Stimulated activated CD4-positive, alpha-beta T cell treated with anti-CD3 and anti-CD28 coated beads, Interleukin-1b, Interleukin-23, amount 100 ng/mL, for 1 hour (primary cell): ENCODE measurements at regions not wholly inside any gene's neighbourhood (a gene's known extent, or its start where the extent isn't known, plus 50 kb on each side); places are given as distances from the start of the nearest gene placed in this dataset.

Experiments used
- DNase-seq, 2 donors: peaks; one replicate each; pipeline ENCODE4 v3.0.0-alpha.2; 2020; ENCODE audit warnings: low read depth in 2 of 2

DNA sequence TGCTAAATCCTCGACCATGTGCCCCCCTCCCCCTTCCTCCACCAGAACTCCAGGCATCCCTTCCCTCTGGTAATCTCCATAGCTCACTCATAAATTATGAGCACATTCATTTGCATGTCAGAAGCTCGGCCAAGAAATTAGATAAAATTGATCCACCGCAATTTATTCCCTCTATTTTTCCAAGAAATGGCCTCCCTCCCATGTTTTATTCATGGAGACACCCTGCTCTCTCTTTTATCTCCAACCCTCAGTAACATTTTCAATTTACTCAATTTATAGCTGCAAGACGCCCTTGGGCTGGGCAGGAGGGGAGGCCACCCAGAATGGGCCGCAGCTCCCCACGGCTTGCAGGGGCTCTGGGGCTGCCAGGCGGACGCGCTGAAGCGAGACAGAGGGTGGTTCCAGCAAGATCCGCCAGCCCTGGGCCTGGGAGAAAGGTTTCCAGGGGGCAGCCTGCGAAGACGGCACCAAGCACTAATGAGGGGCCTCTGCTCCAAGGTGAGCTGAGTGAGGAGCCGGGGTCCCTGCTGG lies 54.7 kb upstream of the ZNF423 start:
- no peak for DNase-seq

- no peak for DNase-seq
Measured at GRCh38 chr16:49911430-49911829, 55.5 kb upstream of the ZNF423 start.

GRCh38 chr16:49912721-49913120 lies 56.8 kb upstream of the ZNF423 start:
- no peak for DNase-seq

GRCh38 chr16:49913720-49914119 lies 57.8 kb upstream of the ZNF423 start:
- DNase-seq: no peak

DNA sequence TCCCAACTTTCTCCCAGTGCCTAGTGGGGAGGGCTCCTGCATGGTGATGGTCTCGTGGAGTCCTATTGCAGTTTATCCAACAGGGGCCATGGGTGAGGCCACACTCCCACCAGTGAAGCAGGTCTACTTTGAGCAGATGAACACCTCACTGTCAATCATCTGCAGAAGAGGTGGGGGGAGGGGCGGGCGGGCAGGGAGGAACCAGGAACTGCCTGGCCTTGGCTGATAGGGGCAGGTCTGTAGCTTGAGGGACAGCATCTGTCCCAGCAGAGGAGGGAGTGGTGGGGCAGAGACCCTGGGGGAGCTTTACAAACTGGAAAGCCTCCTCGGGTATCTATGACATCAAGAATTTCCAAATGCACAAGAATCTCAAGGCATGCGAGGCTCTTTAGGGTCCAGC lies 58.7 kb upstream of the ZNF423 start:
- DNase-seq: no peak

DNA sequence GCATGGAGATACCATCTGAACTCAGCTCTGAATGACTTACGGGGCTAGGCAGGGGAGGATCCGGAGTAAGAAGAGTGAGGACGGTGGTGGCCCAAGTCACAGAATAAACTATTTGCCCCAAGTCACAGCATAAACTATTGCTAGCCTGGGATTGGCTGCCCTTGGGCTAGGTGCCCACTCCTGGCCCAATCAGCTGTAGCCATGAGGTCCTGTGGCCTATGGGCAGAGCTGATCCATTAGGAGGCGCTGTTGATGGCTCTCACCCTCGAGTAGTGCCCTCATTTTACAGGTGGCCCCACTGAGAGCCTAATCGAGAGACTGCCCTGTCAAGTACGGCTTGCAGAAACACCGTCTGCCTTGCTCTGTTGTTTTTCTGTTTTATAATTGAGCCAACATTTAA lies 62.3 kb upstream of the ZNF423 start:
- no peak for DNase-seq

GRCh38 chr16:49919327-49919726 lies 63.4 kb upstream of the ZNF423 start:
- DNase-seq: no peak

- DNase-seq: no peak
Measured at GRCh38 chr16:49920397-49920796, 64.5 kb upstream of the ZNF423 start.

GRCh38 chr16:49921106-49921505 lies 65.2 kb upstream of the ZNF423 start:
- no peak for DNase-seq

- peak in 1 of 2 donors; percentile 2 for DNase-seq
Measured at GRCh38 chr16:49921791-49922456, 66.0 kb upstream of the ZNF423 start.

DNA sequence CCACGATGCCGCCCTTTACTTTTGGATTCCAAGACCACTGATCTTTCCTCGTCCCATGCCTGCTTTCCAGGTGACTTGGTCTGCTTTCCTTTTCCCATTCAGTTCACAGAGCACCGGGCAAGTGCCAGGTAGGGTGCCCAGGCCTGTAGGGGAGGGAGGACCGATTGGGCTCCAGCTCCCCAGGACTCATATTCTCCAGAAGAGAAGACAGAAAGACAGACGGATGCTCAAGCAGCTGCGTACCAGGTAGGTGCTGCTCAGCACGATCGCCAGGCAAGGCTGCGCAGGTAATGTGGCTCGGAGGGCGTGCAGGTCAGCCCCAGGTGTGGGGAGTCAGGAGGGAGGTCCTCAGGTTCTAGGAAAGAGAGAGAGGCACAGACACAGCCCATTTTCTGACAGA lies 67.5 kb upstream of the ZNF423 start:
- no peak for DNase-seq

- DNase-seq: no peak
Measured at GRCh38 chr16:49924078-49924477, 68.2 kb upstream of the ZNF423 start.

- no peak for DNase-seq
Measured at GRCh38 chr16:49926941-49927340, 71.0 kb upstream of the ZNF423 start.

GRCh38 chr16:49928176-49929041 lies 72.5 kb upstream of the ZNF423 start:
- DNase-seq: no peak

DNA sequence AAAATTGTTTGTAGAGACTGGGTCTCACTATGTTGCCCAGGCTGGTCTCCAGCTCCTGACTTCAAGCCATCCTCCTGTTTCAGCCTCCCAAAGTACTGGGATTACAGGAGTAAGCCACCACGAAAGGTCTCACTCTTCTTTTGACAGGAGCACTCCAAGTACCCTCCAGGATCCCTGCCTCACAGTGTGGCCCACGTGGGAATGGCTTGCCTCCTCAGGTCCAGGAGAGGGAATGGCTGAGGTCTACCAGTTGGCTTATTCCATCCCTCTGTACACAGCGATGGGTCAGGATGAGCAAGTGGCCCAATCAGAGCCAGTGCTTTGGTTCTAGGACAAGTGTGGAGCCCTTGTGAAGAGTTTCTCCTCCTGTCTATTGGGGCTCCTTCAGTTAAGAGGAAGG lies 73.7 kb upstream of the ZNF423 start:
- no peak for DNase-seq

DNA sequence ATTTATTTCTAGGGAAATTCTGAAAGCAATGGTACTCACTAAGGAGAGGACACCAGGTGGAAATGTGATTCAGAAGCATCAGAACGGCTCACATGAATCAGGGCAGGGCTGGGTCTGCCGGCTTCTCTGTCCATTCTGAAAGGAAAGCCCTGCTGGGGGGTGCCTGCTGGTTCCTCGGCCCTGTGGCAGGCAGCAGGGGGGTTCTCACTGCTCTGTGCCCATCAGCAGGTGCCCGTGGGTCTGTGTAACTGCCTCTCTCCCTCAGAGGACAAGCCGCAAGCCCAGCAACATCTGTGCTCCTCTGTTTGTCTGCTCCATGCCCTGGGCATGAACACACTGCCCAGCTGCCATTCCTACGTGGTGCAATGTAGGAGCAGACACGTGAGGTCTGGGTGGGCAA lies 74.9 kb upstream of the ZNF423 start:
- DNase-seq: no peak

DNA sequence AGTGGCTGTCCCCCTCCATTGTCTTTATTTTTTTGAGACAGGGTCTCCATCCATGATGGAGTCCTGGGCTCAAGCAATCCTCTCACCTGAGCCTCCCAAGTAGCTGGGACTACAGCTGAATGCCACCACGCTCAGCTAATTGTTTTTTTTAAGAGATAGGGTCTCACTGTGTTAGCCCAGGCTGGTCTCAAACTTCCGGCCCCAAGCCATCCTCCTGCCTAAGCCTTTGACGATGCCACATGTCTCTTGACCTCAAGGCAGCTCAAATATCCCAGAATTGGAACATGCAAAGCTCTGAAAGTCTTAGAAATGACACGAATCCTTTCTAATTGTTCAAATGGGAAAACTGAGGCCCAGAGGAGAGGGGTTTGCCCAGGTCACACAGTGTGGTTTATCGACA lies 75.4 kb upstream of the ZNF423 start:
- no peak for DNase-seq

DNA sequence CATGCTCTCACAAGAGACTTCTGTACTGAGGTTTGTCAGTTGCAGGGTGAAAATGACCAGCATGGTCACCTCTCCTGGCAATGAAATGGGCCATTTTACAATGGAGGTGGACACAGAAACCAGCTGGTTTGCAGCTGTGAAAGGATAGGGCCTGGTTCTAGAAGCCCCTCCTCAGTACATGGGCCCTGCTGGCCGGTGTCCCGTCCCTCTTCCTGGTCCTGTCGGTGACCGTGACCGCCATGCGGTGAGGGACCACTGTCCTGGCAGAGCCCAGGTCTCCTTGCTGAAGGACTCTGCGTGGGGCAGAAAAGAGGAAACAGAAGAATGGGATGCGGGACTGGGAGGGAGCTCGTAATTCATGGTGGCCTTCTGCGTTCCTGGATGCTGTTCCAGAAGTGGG lies 76.0 kb upstream of the ZNF423 start:
- DNase-seq: no peak

DNA sequence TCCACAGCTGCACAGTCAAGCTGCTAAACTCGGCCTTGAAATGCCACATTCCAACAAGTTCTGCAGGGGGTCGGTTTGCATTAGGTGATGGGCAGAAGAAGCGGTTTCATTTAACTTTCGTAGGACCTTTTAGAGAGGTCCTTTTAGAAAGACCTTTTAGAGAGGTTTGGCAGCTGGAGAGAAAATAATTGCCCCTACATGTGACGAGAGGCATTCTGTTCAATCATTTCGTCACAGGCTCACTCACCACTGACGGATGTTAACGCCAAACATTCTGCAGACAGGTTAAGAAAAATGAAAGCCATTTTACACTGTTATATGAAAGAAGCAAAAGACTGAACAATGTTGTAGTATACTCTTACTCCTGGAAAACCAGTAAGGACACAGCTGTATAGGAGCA lies 76.5 kb upstream of the ZNF423 start:
- DNase-seq: no peak

DNA sequence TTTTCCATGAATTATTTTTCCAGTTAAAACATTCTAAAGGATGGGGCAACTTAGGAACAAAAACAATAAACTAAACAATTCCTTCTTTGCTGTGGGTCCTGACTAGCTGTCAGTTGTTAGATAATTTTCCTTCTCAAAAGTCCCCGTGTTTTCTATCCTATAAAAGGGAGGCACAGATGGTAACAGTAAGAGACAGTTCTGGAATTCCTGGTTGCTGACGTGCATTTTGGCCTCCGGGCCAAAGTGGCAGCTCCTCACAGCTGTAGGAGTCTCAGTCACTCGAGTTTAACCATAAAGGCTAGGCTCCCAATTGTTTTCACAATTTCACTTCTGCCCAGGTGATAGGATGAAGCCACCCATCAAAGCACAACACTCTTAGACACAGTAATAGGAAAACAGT lies 77.0 kb upstream of the ZNF423 start:
- no peak for DNase-seq

DNA sequence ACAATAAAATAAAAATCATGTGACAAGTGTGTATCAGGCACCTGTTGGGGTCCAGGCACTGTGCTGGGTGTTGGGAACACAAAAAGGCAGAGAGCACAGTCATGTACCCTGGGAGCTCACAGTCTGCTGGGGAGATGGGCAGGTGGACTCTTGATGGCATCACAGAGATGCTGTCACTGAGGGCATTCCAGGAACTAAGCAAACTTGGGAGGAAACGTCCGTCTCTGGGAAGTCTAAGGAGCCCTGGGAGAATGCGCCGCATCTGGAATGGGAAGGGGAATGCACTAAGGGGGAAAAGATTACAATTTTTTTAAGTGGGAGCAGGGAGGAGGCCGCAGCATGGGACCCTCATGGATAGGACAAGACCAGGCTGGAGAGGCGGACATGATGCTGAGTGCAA lies 80.9 kb upstream of the ZNF423 start:
- DNase-seq: no peak

- no peak for DNase-seq
Measured at GRCh38 chr16:49937886-49938285, 82.0 kb upstream of the ZNF423 start.

DNA sequence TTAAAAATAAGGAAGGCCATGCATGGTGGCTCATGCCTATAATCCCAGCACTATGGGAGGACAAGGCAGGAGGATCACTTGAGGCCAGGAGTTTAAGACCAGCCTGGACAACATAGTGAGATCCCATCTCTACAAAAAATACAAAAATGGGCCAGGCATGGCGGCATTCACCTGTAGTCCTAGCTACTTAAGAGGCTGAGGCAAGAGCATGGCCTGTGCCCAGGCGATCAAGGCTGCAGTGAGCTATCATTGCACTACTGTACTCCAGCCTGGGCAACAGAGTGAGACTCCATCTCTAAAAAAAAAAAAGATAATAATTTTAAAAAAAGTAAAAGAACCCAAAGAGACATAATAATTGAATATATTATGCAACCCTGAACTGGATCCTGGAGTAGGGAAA lies 83.6 kb upstream of the ZNF423 start:
- no peak for DNase-seq
